ENCODE measurements at regions not wholly inside any gene's neighbourhood (a gene's known extent, or its start where the extent isn't known, plus 50 kb on each side); places are given as distances from the start of the nearest gene placed in this dataset.

DNA sequence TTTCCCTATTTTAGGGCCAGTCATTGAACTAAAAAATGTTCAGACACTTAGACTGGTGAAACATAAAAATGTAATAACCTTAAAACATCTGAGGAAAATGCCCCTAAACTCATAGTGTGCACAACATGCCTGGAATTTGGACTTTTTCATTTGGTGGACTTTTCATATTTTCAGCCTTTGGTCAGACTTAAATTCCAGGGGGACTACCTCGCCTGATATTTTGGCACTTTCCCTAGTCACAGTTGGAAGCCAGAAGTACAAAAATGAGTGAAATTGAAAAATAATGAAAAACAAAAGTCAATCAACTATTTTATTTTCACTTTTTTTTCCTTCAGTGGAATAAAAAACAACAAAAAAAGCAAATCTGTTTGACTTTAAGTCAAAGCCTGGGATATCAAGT is 256.2 kb downstream of the ACTL7B start:
- Histone ChIP-seq H3K4me3 (ENCODE audit: low read length) (no peak overlapping the region), H3K9me3 (ENCODE audit: control insufficient read depth, insufficient read depth, low read length) (no peaks in the 10 kb centered on the region), H3K27ac (ENCODE audit: low read depth, low read length) (no peak overlapping the region), H4K20me1 (ENCODE audit: control insufficient read depth, insufficient read depth, low read depth, low read length) (no peaks in the 10 kb centered on the region), H3K27me3 (ENCODE audit: control insufficient read depth, low read length) (no peaks in the 10 kb centered on the region), H3K9me2 (replicated peaks; ENCODE audit: control insufficient read depth, low read length) (no peaks in the 10 kb centered on the region), H3K4me1 (ENCODE audit: control insufficient read depth, low read length) (no peaks in the 10 kb centered on the region), H3K4me2 (ENCODE audit: low read length) (no peak overlapping the region), H3K79me2 (ENCODE audit: control insufficient read depth, low read length) (no peaks in the 10 kb centered on the region), H3K36me3 (ENCODE audit: control insufficient read depth, low read length) (no peaks in the 10 kb centered on the region), H3F3A (ENCODE audit: control insufficient read depth, insufficient read depth) (no peaks in the 10 kb centered on the region)
- TF ChIP-seq, protein P1, sequence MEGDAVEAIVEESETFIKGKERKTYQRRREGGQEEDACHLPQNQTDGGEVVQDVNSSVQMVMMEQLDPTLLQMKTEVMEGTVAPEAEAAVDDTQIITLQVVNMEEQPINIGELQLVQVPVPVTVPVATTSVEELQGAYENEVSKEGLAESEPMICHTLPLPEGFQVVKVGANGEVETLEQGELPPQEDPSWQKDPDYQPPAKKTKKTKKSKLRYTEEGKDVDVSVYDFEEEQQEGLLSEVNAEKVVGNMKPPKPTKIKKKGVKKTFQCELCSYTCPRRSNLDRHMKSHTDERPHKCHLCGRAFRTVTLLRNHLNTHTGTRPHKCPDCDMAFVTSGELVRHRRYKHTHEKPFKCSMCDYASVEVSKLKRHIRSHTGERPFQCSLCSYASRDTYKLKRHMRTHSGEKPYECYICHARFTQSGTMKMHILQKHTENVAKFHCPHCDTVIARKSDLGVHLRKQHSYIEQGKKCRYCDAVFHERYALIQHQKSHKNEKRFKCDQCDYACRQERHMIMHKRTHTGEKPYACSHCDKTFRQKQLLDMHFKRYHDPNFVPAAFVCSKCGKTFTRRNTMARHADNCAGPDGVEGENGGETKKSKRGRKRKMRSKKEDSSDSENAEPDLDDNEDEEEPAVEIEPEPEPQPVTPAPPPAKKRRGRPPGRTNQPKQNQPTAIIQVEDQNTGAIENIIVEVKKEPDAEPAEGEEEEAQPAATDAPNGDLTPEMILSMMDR (IDR thresholded peaks at IDR 0.05; ENCODE audit: low read depth, low read length, poor library complexity, severe bottlenecking): no peak
- no peak for TF ChIP-seq EZH2phosphoT487 (IDR thresholded peaks at IDR 0.05; ENCODE audit: borderline replicate concordance, low read length)

DNA sequence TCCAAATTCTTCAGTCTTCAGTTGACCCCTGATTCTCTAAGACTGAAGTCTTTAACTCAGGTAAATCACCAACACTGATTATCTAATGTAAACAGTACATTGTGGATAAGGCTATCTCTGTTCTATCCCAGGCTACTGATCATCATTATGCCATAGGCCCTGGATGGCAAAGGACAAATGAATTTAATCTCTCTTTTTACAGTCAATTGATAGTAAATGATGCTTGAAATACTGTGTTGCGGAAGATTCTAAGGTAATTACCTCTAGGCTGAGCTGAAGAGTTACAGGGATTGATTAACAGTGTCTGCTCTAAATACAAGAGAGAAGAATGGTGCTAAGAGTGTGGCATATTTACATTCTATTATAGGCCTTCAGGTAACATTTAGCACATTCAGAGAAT is 264.7 kb downstream of the ACTL7B start:
- Histone ChIP-seq H3K79me2 (ENCODE audit: control insufficient read depth, low read length) (no peaks in the 10 kb centered on the region), H3F3A (ENCODE audit: control insufficient read depth, insufficient read depth) (no peaks in the 10 kb centered on the region), H3K4me3 (ENCODE audit: low read length) (no peak overlapping the region), H3K4me1 (ENCODE audit: control insufficient read depth, low read length) (no peaks in the 10 kb centered on the region), H3K9me2 (replicated peaks; ENCODE audit: control insufficient read depth, low read length) (no peaks in the 10 kb centered on the region), H3K9me3 (ENCODE audit: control insufficient read depth, insufficient read depth, low read length) (no peaks in the 10 kb centered on the region), H3K4me2 (ENCODE audit: low read length) (no peak overlapping the region), H4K20me1 (ENCODE audit: control insufficient read depth, insufficient read depth, low read depth, low read length) (no peaks in the 10 kb centered on the region), H3K27ac (ENCODE audit: low read depth, low read length) (no peak overlapping the region), H3K27me3 (ENCODE audit: control insufficient read depth, low read length) (no peaks in the 10 kb centered on the region), H3K36me3 (ENCODE audit: control insufficient read depth, low read length) (no peaks in the 10 kb centered on the region)
- TF ChIP-seq, protein P1 (IDR thresholded peaks at IDR 0.05; ENCODE audit: low read depth, low read length, poor library complexity, severe bottlenecking): no peak
- no peak for TF ChIP-seq EZH2phosphoT487 (IDR thresholded peaks at IDR 0.05; ENCODE audit: borderline replicate concordance, low read length)

DNA sequence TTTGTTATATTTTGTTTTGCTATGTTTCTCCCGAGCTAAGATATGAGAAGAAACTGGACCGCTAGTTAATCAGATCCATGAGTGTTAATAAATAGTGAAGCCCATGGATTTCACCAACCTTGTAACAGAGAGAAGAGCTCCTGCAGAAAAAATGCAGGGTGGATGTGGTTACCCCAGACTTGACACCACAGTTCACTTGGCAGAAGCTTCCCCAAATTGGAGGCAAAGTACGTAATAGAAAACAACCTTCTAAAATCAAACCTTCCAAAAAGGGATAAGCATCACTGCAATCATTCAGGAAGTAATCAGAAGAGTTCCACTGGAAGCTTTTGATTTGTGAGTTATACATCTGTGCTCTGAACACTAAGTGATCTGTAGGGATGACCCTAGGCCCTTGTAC is 267.5 kb downstream of the ACTL7B start:
- Histone ChIP-seq H3K27ac (ENCODE audit: low read depth, low read length) (no peak overlapping the region), H3K4me3 (ENCODE audit: low read length) (no peak overlapping the region), H3K27me3 (ENCODE audit: control insufficient read depth, low read length) (no peaks in the 10 kb centered on the region), H4K20me1 (ENCODE audit: control insufficient read depth, insufficient read depth, low read depth, low read length) (no peaks in the 10 kb centered on the region), H3K4me1 (ENCODE audit: control insufficient read depth, low read length) (no peaks in the 10 kb centered on the region), H3K79me2 (ENCODE audit: control insufficient read depth, low read length) (no peaks in the 10 kb centered on the region), H3F3A (ENCODE audit: control insufficient read depth, insufficient read depth) (no peaks in the 10 kb centered on the region), H3K9me3 (ENCODE audit: control insufficient read depth, insufficient read depth, low read length) (no peaks in the 10 kb centered on the region), H3K4me2 (ENCODE audit: low read length) (no peak overlapping the region), H3K9me2 (replicated peaks; ENCODE audit: control insufficient read depth, low read length) (no peaks in the 10 kb centered on the region), H3K36me3 (ENCODE audit: control insufficient read depth, low read length) (no peaks in the 10 kb centered on the region)
- TF ChIP-seq, protein P1 (IDR thresholded peaks at IDR 0.05; ENCODE audit: low read depth, low read length, poor library complexity, severe bottlenecking): no peak
- no peak for TF ChIP-seq EZH2phosphoT487 (IDR thresholded peaks at IDR 0.05; ENCODE audit: borderline replicate concordance, low read length)
